H1 (cell line): ENCODE measurements at regions not wholly inside any gene's neighbourhood (a gene's known extent, or its start where the extent isn't known, plus 50 kb on each side); places are given as distances from the start of the nearest gene placed in this dataset.

Experiments
- CTCF ChIA-PET: fragments of 300-600 bp; sonication (Branson Sonifier 250); formaldehyde crosslinking; loops from one replicate; lab custom pipeline; 2021; ENCODE audit not compliant: partially characterized antibody; lab: Charles Lee
- POLR2A ChIA-PET: fragments of 300-600 bp; sonication (Branson Sonifier 250); formaldehyde crosslinking; loops from one replicate; lab custom pipeline; 2021; ENCODE audit warnings: inconsistent platforms; ENCODE audit not compliant: partially characterized antibody; lab: Charles Lee
- DNase-seq, 2 experiments: peaks; one replicate each; pipeline versions ENCODE4 v3.0.0 to v3.0.0-alpha.2; 2010 to 2022; ENCODE audit warnings: low spot score in 2 of 2, low read depth in 1 of 2, mixed read lengths in 1 of 2
- FAIRE-seq: peaks from 2 replicates; lab custom pipeline; 2011; peaks lifted over from hg19 to GRCh38; lab: Jason Lieb, UNC
- H2AFZ ChIP-seq: 2 replicates; pipeline ENCODE4 v1.8.1; 2012; ENCODE audit warnings: low read length, inconsistent platforms
- H2AK5ac ChIP-seq: 2 replicates; pipeline ENCODE4 v1.6.1; 2013; ENCODE audit warnings: low read depth, low read length
- H2BK120ac ChIP-seq: replicated peaks from 2 replicates; pipeline ENCODE3; 2013; ENCODE audit warnings: low read depth, low read length, inconsistent platforms
- H2BK12ac ChIP-seq: 2 replicates; pipeline ENCODE4 v1.6.1; 2013; ENCODE audit warnings: low read depth, low read length
- H2BK15ac ChIP-seq: 2 replicates; pipeline ENCODE4 v1.6.1; 2013; ENCODE audit warnings: low read length
- H2BK20ac ChIP-seq: 2 replicates; pipeline ENCODE4 v1.6.1; 2013; ENCODE audit warnings: low read length
- H2BK5ac ChIP-seq: 2 replicates; pipeline ENCODE4 v1.6.1; 2013; ENCODE audit warnings: low read depth, low read length
- H3K14ac ChIP-seq: 2 replicates; pipeline ENCODE4 v1.6.1; 2013; ENCODE audit warnings: inconsistent platforms; ENCODE audit not compliant: insufficient read length
- H3K18ac ChIP-seq: 2 replicates; pipeline ENCODE4 v1.6.1; 2013; ENCODE audit warnings: low read length; ENCODE audit errors: extremely low read depth
- H3K23ac ChIP-seq: 2 replicates; pipeline ENCODE4 v1.6.1; 2013; ENCODE audit warnings: inconsistent platforms; ENCODE audit not compliant: insufficient read length
- H3K23me2 ChIP-seq: 2 replicates; pipeline ENCODE4 v1.6.1; 2013; ENCODE audit warnings: low read depth, low read length
- H3K27ac ChIP-seq: 2 replicates; pipeline ENCODE4 v1.6.1; 2011; ENCODE audit warnings: low read depth, low read length, inconsistent platforms
- H3K27me3 ChIP-seq, 4 experiments: replicated peaks in 1 of 4; 1 replicate in 1 of 4; 2 replicates in 3 of 4; pipeline versions ENCODE4 v1.6.1 to v1.8.1; 2011 to 2013; ENCODE audit warnings: low read length in 3 of 4, mild to moderate bottlenecking in 3 of 4, inconsistent platforms in 2 of 4, mixed read lengths in 2 of 4, moderate library complexity in 1 of 4; ENCODE audit not compliant: control insufficient read depth in 3 of 4, insufficient read depth in 3 of 4; ENCODE audit errors: extremely low read depth in 1 of 4
- H3K36me3 ChIP-seq, 4 experiments: 2 replicates each; pipeline versions ENCODE4 v1.6.1 to v1.8.1; 2011 to 2013; ENCODE audit warnings: mild to moderate bottlenecking in 4 of 4, low read length in 3 of 4, moderate library complexity in 2 of 4, control low read depth in 1 of 4, inconsistent platforms in 1 of 4; ENCODE audit not compliant: insufficient read depth in 4 of 4, control insufficient read depth in 2 of 4
- H3K4ac ChIP-seq: replicated peaks from 2 replicates; pipeline ENCODE3; 2013; ENCODE audit warnings: low read length, low read depth, mixed read lengths, inconsistent platforms; ENCODE audit not compliant: insufficient read length
- H3K4me1 ChIP-seq, 4 experiments: replicated peaks in 1 of 4; 1 replicate in 1 of 4; 2 replicates in 3 of 4; pipeline versions ENCODE4 v1.6.1 to v1.8.1; 2011 to 2013; ENCODE audit warnings: low read length in 3 of 4, inconsistent platforms in 2 of 4, mixed read lengths in 1 of 4; ENCODE audit not compliant: insufficient read depth in 4 of 4, control insufficient read depth in 3 of 4
- H3K4me2 ChIP-seq, 2 experiments: 2 replicates each; pipeline versions ENCODE4 v1.6.1 to v1.8.1; 2011 to 2013; ENCODE audit warnings: low read depth in 2 of 2, low read length in 2 of 2, control low read depth in 1 of 2, inconsistent platforms in 1 of 2, mild to moderate bottlenecking in 1 of 2; ENCODE audit not compliant: insufficient read depth in 1 of 2
- H3K4me3 ChIP-seq, 4 experiments: fragments of 200-600, 300-600 bp in 1 of 4; sonication (generic), shearing (Covaris generic), sonication (Bioruptor Twin) in 1 of 4; 2 replicates each; pipeline versions ENCODE4 v1.5.1 to v1.8.1; 2011 to 2016; ENCODE audit warnings: low read length in 4 of 4, low read depth in 3 of 4, control low read depth in 2 of 4, inconsistent platforms in 2 of 4, mild to moderate bottlenecking in 2 of 4, mixed read lengths in 1 of 4, moderate library complexity in 1 of 4; ENCODE audit not compliant: insufficient read depth in 2 of 4; ENCODE audit errors: extremely low read depth in 1 of 4
- H3K56ac ChIP-seq: replicated peaks from 2 replicates; pipeline ENCODE3; 2013; ENCODE audit warnings: low read depth, mild to moderate bottlenecking, mixed read lengths, low read length, inconsistent platforms; ENCODE audit not compliant: insufficient read length
- H3K79me1 ChIP-seq: 2 replicates; pipeline ENCODE4 v1.6.1; 2013; ENCODE audit warnings: low read depth, low read length, control low read depth
- H3K79me2 ChIP-seq, 2 experiments: 2 replicates each; pipeline versions ENCODE4 v1.6.1 to v1.8.1; 2012 to 2013; ENCODE audit warnings: low read length in 2 of 2, mild to moderate bottlenecking in 2 of 2, inconsistent platforms in 1 of 2; ENCODE audit not compliant: insufficient read depth in 2 of 2, control insufficient read depth in 1 of 2
- H3K9ac ChIP-seq, 4 experiments: replicated peaks in 1 of 4; 1 replicate in 1 of 4; 2 replicates in 3 of 4; pipeline versions ENCODE4 v1.6.1 to v1.8.1; 2011 to 2013; ENCODE audit warnings: low read depth in 3 of 4, low read length in 3 of 4, control low read depth in 2 of 4, mild to moderate bottlenecking in 2 of 4, moderate library complexity in 2 of 4, inconsistent platforms in 1 of 4; ENCODE audit errors: extremely low read depth in 1 of 4
- H3K9me3 ChIP-seq, 2 experiments: 2 replicates each; pipeline versions ENCODE4 v1.6.1 to v1.8.1; 2012 to 2013; ENCODE audit warnings: mild to moderate bottlenecking in 2 of 2, moderate library complexity in 2 of 2, control low read depth in 1 of 2, inconsistent platforms in 1 of 2, low read depth in 1 of 2, low read length in 1 of 2, mixed read lengths in 1 of 2; ENCODE audit not compliant: insufficient read depth in 2 of 2
- H4K20me1 ChIP-seq, 2 experiments: replicated peaks in 1 of 2; 2 replicates each; pipeline versions ENCODE3 to v1.8.1; 2011 to 2013; ENCODE audit warnings: inconsistent platforms in 2 of 2, low read length in 2 of 2, mild to moderate bottlenecking in 1 of 2; ENCODE audit not compliant: insufficient read depth in 2 of 2, control insufficient read depth in 1 of 2
- H4K5ac ChIP-seq: 2 replicates; pipeline ENCODE4 v1.6.1; 2013; ENCODE audit warnings: low read length, low read depth, mixed read lengths, inconsistent platforms; ENCODE audit not compliant: insufficient read length
- H4K8ac ChIP-seq: 2 replicates; pipeline ENCODE4 v1.8.0; 2013; ENCODE audit warnings: mild to moderate bottlenecking, moderate library complexity, low read length, inconsistent platforms; ENCODE audit not compliant: insufficient read depth; ENCODE audit errors: extremely low read depth
- H4K91ac ChIP-seq: replicated peaks from 2 replicates; pipeline ENCODE3; 2013; ENCODE audit warnings: low read length, mixed read lengths, inconsistent platforms; ENCODE audit not compliant: insufficient read length
- CHD2 ChIP-seq: IDR thresholded peaks from 2 replicates; pipeline ENCODE4 v1.6.1; 2012; ENCODE audit warnings: low read length, improper control_type of control experiment
- EP300 ChIP-seq, 2 experiments: IDR thresholded peaks; 1 replicate in 1 of 2; 2 replicates in 1 of 2; pipeline ENCODE4 v1.6.1; 2011 to 2012; ENCODE audit warnings: low read depth in 2 of 2, low read length in 2 of 2, mild to moderate bottlenecking in 2 of 2, borderline replicate concordance in 1 of 2, inconsistent platforms in 1 of 2, moderate library complexity in 1 of 2
- EZH2 ChIP-seq: fragments of 200-600 bp; sonication (generic); IDR thresholded peaks from 2 replicates; pipeline ENCODE4 v1.7.1; 2012; ENCODE audit warnings: low read depth, mild to moderate bottlenecking, moderate library complexity, low read length, inconsistent platforms; ENCODE audit not compliant: severe bottlenecking
- JUN ChIP-seq: IDR thresholded peaks from 2 replicates; pipeline ENCODE4 v1.6.1; 2011; ENCODE audit warnings: low read depth, mild to moderate bottlenecking, improper control_type of control experiment, low read length
- JUND ChIP-seq: IDR thresholded peaks from 2 replicates; pipeline ENCODE4 v1.6.1; 2011; ENCODE audit warnings: mild to moderate bottlenecking, improper control_type of control experiment, low read length
- KDM1A ChIP-seq: fragments of 200-600, 300-600 bp; sonication (generic); IDR thresholded peaks from 2 replicates; pipeline ENCODE4 v1.7.1; 2016; ENCODE audit warnings: mild to moderate bottlenecking, low read length, borderline replicate concordance
- PHF8 ChIP-seq: fragments of 200-600 bp; sonication (generic); conservative IDR thresholded peaks from 2 replicates; pipeline ENCODE4 v1.7.1; 2012; ENCODE audit warnings: low read depth, mild to moderate bottlenecking, inconsistent platforms, low read length, moderate library complexity
- RBBP5 ChIP-seq: IDR thresholded peaks from 2 replicates; pipeline ENCODE4 v1.7.1; 2012; ENCODE audit warnings: low read depth, mild to moderate bottlenecking, inconsistent platforms, low read length, moderate library complexity, borderline replicate concordance
- SIN3A ChIP-seq, 2 experiments: IDR thresholded peaks in 1 of 2; conservative IDR thresholded peaks in 1 of 2; 2 replicates each; pipeline ENCODE4 v1.6.1; 2011 to 2012; ENCODE audit warnings: low read length in 2 of 2, improper control_type of control experiment in 1 of 2, low read depth in 1 of 2, mild to moderate bottlenecking in 1 of 2
- SRF ChIP-seq: IDR thresholded peaks from 2 replicates; pipeline ENCODE4 v1.6.1; 2011; ENCODE audit warnings: mild to moderate bottlenecking, low read depth, low read length, moderate library complexity
- SUZ12 ChIP-seq: fragments of 200-600 bp; sonication (generic); IDR thresholded peaks from 2 replicates; pipeline ENCODE4 v1.6.1; 2012; ENCODE audit warnings: mild to moderate bottlenecking, inconsistent platforms, low read length, moderate library complexity, mixed read lengths
- TAF1 ChIP-seq: IDR thresholded peaks from 2 replicates; pipeline ENCODE4 v1.6.1; 2011; ENCODE audit warnings: mild to moderate bottlenecking, low read depth, low read length
- TBP ChIP-seq: IDR thresholded peaks from 2 replicates; pipeline ENCODE4 v1.6.1; 2011; ENCODE audit warnings: low read depth, low read length, improper control_type of control experiment
- USF2 ChIP-seq: IDR thresholded peaks from 2 replicates; pipeline ENCODE4 v1.6.1; 2011; ENCODE audit warnings: low read length, improper control_type of control experiment
- WGBS, 2 experiments: shearing (Covaris generic) in 1 of 2; methylation state at CpG; one replicate each; pipeline versions ENCODE4 v1.1.6 to v1.1.7; 2013 to 2015; ENCODE audit warnings: low lambda C conversion rate in 2 of 2, mixed read lengths in 2 of 2, inconsistent platforms in 1 of 2, low coverage in 1 of 2, missing lambda C conversion rate in 1 of 2; ENCODE audit not compliant: insufficient replicate concordance in 2 of 2, insufficient coverage in 1 of 2, insufficient read length in 1 of 2; ENCODE audit errors: extremely low coverage in 1 of 2, missing lambda C conversion rate in 1 of 2; 5-methylcytosine and 5-hydroxymethylcytosine counted together

GRCh38 chr4:134735901-134736300, 534.3 kb upstream of the PABPC4L start:
- Histone ChIP-seq H3K27me3 (no peaks in the 10 kb centered on the region), H4K5ac (no peak overlapping the region), H4K8ac (no peak overlapping the region), H3K56ac (no peak overlapping the region), H2BK5ac (no peak overlapping the region), H3K23ac (no peak overlapping the region), H3K4me3 (no peak overlapping the region), H3K9me3 (0 out of 4 replicates have a peak, but pooled peaks cover 4 to 9% of the 10 kb centered on the region in 2 experiments), H3K4ac (no peak overlapping the region), H3K23me2 (no peaks in the 10 kb centered on the region), H3K79me2 (no peaks in the 10 kb centered on the region), H2BK12ac (no peak overlapping the region), H4K91ac (no peak overlapping the region), H4K20me1 (no peaks in the 10 kb centered on the region), H3K9ac (no peak overlapping the region), H3K79me1 (no peaks in the 10 kb centered on the region), H3K27ac (no peak overlapping the region), H3K4me1 (no peaks in the 10 kb centered on the region), H2BK15ac (no peak overlapping the region), H3K18ac (no peak overlapping the region), H3K36me3 (no peaks in the 10 kb centered on the region), H2AFZ (no peak overlapping the region), H2BK120ac (no peak overlapping the region), H3K14ac (no peak overlapping the region), H2BK20ac (no peak overlapping the region), H3K4me2 (no peak overlapping the region), H2AK5ac (no peak overlapping the region)
- DNase-seq (no peak), FAIRE-seq (no peak)
- CTCF ChIA-PET: interaction anchor here (1.6 kb wide), 1 partner anchor 26 kb away, joined by 3 read pairs; no protein-coding TSS in a partner anchor
- 95% methylated on average over 3 of the region's 3 CpGs; no CpG with 5 or more reads in 1 of the 2 experiments for WGBS, 2 experiments
- POLR2A ChIA-PET: no interaction called here
- TF ChIP-seq SIN3A (conservative IDR thresholded peaks at IDR 0.05 in 1 of 2, IDR thresholded peaks at IDR 0.05 in 1 of 2; ENCODE audit: low read depth in 1 of 2, low read length in 2 of 2) (no peak), TAF1 (no peak), USF2 (no peak), JUN (no peak), SUZ12 (no peak), CHD2 (no peak), EZH2 (no peak), RBBP5 (no peak), JUND (no peak), SRF (no peak), TBP (no peak), KDM1A (no peak), EP300 (IDR thresholded peaks at IDR 0.05; ENCODE audit: borderline replicate concordance in 1 of 2, low read depth in 2 of 2, low read length in 2 of 2) (no peak), PHF8 (no peak)
